RKO (cell line): ENCODE measurements at regions not wholly inside any gene's neighbourhood (a gene's known extent, or its start where the extent isn't known, plus 50 kb on each side); places are given as distances from the start of the nearest gene placed in this dataset.

Source experiments
- DNase-seq: peaks from one replicate; pipeline ENCODE4 v3.0.0-alpha.2; 2016; ENCODE audit warnings: low spot score

DNA sequence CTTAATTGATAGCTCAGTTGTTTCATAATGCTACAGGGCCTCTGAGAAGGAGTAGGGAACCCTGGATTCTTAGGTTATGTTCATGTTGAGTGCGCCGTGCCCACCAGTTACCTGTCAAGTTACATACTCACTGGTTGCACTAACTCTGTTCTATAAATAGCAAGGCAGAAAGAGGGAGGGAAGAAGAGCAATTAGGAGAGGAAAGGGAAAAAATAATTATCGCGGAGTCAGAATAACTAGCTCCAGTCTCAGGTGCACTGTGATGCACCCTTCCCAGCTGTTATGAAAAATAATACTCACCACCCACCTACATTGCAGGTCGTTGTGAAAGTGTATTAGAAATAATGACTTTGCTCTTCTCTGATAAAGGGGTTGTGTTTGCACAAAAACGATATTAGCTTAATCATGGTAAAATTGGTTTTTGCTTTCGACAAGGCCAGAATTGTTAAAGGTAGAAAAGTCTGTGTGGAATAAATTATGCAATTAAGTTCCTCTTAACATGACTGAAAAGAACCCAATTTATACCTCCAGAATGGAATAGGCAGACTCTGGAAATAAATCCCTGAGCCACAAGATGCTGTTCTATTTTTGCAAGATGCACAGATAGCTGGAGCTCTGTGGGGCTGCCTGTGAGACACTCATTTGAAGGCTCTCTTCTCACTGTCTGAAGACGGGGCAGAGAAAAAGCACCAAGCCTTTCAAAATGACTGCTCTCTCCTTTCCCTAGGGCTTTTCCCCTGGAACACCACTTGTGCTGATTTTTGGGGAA is 137.6 kb upstream of the PITRM1 start:
- DNase-seq: no peak

DNA sequence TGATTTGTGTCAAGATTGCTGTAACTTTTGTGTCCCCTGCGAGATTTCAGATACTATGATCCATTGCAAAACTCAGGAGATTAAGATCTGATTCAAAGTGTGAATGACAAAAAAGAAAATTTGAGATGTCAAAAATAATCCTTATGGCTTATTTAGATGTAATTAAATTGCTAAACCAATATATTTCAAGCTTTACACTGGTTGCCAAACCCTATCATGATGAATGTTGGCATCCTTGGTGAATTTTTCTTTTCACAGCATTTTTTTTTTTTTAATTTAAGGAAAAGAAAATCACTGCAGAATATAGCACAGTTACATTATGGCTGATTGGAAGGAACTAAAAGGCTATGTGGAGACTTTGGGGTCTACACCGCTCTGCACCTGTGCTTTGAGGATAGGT is 133.5 kb upstream of the PITRM1 start:
- DNase-seq: no peak

DNA sequence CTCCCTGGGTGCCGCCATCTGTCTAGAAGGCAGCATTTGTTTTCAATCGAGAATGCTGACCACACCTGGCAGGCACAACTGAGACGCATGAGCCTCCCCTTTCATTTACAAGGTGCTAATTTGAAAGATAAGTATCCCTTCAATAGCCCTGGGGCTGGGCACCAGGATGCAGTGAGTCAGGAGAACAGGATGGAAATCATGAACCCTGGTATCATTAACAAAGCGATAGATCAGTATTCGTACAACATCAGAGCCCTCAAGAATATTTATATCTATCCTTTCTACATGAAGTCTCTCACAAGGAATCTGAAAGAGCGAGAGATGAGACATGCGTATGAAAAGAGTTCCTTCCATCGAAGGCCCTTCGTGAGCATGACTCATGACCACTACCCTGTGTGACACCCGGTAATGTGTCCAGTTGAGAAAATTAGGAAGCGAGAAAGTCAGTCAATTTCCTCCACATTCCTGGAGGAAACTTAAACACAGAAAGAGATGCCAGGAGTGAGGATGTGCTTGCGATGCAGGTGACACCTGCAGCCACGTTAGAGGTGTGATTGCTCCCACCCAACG is 123.1 kb upstream of the PITRM1 start:
- no peak for DNase-seq

DNA sequence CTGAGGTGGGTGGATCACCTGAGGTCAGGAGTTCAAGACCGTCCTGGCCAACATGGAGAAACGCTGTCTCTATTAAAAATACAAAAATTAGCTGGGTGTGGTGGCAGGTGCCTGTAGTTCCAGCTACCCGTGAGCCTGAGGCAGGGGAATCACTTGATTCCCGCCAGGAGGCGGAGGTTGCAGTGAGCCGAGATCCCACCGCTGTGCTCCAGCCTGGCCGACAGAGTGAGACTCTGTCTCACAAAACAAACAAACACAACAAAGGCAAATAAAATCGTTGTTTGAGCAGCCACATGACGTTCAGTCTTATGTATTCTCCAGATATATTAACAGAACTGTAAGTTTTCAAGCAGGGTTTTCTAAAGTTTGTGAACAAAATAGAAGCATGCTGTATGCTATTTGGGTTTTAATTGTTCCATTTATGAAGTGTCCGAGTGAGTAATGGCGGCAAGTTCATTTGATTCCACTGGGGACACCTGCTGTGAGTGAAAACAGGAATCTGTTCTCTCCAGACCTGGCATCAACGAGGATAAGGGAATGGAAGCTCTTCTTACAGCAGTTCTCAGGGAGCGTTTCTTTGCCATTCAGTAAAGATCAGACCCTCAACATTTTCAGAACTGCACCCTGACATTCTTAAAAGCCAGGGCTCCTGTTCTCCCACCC is 122.5 kb upstream of the PITRM1 start:
- no peak for DNase-seq

DNA sequence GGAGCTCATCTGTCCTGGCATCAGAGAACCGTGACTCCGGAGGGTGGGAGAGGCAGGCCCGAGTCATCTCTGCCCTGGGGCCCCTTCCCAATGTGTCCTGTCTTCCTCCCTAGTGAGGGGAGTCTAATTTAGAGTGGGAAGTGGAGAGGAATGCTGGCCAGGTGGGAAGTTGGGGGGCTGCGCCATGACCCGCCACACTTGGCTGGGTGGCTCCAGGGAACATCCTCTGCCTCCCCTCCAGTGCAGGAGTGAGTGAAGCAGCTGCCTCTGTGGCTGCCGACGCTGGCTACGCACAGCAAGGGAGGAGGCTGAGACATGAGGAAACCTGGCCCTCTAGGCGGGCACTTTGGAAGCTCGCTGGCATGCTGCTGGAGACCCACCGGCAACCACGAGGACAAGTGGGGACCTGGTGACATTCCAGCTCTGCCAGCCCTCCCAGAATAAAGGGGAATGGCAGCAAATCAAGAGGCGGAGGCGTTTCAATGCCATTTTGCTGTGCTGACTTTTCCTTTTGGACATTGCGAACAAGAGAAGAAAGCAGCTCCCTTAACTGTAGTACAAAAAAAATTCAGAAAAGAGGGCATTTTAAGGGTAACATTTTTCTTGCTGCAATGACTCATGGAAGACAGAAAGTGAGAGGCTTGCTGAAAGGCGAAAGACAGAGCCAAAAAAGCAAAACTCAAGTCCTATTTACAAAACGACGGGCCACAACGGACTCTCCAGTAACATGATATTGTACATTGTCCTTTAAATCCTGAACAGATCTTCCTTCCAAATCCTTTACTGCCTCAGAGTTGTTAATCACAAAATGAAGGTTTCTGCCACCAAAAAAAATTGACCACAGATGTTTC is 121.2 kb upstream of the PITRM1 start:
- DNase-seq: no peak

DNA sequence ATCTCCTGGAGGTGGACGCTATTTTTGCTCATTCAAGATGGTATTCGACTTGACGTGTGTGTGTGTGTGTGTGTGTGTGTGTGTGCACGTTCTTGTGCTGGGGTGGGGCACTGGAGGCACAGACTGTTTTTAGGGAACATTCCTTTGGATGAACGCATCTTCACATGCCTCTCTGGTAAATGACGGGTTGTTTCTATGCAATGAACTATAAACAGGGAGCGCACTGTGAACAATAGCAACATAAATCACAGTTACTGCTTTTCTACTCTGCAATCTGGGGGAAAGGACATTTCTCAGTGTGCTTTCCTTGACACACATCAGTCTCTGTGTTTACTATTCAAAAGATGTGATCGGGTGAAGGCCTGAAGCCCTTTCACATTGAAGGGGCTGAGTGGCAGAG is 120.1 kb upstream of the PITRM1 start:
- DNase-seq: no peak

DNA sequence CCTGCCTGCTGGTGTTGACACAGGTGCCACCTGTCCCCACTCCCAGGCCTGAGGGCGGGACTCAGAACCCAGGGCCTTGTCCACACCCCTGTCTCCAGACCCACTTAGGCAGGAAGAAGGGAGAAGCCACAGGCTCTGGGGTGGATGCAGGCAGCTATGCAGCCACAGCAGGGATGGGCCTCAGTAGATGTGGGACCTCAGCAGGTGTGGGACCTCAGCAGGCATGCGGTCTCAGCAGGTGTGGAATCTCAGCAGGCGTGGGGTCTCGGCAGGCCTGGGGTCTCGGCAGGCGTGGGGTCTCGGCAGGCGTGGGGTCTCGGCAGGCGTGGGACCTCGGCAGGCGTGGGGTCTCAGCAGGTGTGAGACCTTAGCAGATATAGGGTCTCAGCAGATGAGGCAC is 118.0 kb upstream of the PITRM1 start:
- no peak for DNase-seq

DNA sequence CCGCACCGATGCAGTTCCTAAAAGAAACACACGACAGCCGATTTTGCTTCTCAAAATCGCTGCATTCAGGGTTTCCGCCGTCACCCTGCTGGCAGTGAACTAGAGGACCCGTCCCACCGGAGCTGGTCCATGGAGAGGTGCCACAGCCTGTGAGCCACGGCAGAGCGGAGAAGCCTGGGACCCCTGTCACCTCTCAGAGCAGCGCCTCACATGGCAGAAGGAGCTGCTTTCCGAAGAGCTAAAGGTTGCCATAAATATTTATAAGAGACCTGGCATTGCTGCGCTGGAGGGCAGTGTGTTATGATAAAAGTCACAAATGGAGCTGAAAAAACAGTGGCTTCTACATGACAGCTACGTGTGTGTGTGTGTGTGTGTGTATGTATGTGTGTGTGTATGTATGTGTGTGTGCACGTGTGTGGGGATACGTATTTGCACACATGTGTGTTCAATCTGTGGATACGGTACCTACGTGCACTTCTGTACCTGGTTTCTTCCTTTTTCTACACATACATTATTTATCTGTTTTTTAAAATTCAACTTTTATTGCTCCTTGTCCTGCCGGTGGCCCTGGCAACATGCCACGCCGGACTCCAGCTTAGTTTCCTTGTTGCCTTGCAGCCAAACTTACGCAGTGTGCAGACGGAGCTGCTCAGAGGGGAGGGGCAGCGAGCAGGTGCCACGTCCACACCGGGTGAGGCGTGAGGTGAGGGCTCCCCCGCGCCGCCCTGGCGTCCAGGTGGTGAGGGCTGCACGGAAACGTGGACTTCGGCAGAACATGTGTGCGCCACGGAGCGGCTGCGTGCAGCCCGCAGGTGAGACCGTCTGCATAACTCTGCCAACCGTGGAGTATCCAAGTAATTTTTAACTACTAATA is 115.2 kb upstream of the PITRM1 start:
- no peak for DNase-seq

DNA sequence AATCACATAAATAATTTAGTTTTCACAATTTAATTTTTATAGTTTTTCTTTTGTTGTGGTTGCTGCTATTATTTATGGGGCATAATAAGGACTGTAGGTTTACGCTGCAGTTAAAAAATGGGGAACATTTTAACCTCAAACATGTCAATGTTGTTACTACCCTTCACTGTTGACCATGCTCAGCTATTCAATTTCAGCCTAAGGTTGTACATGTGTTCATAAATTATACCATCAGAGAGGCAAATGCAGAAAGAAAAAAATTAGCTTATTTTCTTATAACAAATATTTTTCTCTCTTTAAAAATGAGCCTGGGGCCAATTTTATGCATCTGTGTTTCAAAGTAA is 110.1 kb upstream of the PITRM1 start:
- DNase-seq: no peak

DNA sequence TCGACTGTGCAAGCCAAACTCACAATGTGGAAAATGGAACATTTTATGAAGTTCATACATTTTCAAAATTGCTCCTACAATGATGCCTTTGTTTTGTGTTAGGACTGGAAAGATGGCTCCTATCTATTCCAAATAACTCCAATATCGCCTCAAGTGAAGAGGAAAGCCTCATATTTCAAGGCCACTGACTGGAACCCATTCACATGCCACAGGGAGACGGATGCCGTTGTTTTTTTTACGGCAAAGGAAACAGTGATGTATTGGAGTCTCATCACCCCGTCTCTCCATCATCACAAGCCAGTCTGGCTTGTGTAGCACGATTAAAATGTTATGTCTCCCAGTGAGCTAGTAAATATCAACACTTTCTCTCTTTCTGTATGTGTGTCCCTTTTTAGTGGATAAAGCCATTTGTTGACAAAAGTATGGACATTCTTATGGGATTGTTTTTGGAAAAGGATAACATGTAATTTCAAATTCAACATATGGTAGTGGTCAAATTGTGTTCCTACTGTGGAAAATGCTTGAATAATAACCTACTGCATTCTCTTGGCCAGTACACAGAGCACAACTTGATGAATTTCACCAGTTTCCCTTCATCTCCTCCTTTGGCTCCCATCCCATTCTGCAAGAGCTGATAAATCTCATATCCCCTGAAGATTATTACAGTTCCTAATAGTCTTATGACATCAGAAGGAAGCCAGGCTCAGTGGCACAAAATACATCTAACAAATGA is 109.5 kb upstream of the PITRM1 start:
- DNase-seq: no peak

DNA sequence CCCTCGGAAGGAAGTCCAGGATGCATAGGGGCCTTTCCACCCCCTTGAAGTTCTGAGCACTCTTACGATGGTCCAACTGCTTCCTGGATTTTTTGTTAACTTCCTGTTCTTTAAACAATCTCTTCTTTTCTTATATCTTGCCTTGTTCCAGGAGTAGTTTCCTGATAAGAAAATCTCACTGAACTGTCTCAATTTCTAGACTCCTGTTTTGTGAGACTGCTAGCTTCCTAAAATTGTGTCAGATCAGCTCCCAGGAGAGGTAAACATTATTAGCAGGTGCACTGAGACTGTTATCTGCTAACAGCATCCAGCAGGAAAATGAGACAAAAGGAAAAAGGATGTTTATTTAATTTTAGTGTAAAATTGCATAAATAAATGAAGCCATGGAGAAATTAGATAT is 106.2 kb upstream of the PITRM1 start:
- no peak for DNase-seq

DNA sequence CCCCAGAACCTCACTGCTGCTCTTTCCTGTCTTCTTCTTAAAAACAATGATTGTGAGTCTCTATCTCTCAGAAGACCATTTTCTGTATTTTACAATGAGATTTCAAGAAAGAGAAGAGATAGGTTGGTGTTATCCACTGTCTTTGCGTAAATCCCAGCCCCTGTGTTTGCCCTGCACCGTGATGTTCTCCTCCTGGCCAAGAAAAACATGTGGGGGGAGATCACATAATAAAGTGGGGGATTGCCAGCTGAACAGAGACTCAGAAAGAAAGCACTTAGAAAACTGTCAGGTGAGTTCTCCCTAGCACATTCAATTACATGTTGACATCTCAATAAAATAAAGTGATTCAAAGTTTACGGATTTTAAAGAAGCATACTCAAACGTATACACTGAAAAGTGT is 105.0 kb upstream of the PITRM1 start:
- DNase-seq: no peak

DNA sequence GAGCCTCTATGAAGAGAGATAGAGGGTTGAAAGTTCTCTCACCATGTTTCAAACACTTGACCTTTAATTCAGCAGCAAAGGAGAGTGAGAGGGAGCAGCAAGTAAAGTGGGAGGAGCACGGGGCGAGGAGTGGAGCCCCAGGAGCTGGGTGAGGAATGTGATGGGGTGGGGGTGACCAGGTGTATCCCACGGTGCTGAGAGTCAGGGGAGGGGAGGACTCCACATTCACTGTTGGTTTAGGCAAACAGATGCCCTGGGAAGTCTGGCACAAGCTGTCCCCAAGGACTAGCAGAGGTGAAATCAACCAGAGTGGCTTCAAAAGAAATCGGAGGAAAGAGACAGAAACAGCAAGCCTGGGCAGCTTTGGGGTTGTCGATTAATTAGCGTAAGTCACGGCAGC is 101.8 kb upstream of the PITRM1 start:
- no peak for DNase-seq

DNA sequence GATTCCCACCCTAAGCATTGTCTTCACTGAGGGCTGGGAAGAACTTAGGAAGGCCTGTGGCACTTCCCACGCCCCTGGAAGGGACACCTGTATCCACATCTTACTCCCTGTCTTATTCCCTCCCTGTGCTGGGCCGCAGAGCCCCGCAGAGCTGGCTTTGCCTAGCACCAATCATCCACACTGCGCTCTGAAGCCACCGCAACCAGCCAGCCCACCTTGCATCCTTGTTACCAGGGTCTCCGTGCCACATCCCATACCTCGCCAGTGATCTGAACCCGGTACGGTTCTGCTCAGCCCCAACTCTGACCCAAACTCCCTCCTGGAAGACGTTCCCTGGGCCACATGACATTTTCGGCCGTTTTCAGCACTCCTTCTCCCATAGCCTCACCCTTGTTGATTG is 101.4 kb upstream of the PITRM1 start:
- DNase-seq: no peak

DNA sequence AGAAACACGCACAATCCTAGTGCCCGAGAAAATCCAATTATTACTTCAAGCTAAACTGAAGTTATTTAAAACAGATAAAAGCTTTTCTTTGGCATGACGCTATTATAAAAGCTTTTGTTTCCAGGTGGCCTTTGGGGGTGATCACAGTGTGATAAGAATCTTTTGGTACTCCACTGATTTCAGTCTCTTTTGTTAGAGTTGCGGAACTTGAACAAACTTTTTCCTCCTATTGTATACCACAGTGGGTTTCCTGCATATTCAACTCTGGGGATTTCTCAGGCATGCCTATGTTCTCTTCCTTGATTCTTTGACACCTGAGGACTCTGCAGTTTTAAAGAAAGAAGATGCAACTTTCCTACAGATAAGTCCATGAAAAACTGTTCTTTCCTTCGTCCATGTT is 99.7 kb upstream of the PITRM1 start:
- DNase-seq: no peak

DNA sequence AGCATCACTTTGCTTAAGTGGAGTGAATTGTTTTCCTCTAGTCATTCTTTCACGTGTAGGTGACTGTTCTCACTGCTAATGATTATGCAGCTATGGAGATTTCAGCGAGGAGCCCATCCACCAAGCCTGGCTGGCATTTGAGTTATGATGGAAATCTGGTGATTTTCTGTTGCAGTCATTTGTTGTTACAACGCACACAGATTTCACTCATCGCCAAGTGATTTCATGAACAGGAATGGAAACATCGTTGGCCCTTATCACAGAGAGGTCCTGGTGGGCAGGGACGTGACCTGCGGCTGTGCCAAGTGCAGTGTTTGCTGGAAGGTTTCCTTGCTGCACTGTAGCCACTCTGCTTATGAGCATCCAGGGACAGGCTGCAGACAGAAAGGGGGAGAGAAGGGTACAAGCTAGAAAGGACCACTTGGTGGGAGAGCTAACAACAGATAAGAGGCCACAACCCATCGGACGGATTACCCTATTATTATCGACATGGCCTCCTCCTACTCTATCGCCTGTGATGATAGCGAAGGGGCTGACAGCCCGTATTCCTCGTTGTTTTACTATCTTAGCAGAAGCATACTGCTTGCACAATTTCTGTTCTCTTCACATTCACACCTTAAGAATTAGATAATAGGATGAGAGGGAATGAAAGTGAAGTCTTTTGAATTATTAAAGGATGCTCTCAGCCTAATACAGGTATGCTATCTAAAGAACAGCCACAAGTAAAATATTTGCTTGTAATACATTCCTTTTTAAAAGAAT is 99.0 kb upstream of the PITRM1 start:
- no peak for DNase-seq

DNA sequence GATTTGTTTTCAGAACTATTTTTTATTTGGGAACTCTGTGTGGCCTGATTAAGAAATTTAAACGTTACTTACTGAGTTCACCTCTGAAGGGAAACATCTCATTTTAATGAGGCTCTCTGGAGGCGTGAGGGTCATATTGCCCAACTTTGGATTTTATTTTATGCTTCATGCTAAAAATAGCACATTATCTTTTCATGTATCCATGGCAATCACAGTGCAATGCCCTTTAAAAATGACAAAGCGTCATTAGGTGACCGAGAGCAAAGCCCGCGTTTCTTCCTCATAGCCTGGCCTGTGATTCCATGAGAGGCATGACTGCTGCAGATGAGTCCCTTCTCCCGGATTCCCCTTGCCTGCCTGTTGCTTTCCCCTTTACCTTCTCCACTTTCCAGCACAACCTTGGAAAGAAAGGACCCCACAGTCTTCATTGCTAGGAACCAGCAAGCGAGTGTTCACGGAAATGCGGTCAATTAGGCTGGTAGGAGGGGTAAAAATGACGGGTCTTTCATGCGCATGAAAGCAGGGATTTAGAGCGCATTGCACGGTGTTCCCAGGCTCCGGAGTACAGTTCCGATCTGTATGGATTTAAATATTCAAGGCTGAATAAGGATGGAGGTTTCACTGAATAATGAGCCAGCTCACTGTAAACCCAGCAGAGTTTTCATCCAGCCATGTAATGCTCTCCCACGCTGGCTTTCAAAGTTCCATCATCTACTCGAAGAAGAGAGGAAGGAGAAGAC is 98.2 kb upstream of the PITRM1 start:
- DNase-seq: no peak

DNA sequence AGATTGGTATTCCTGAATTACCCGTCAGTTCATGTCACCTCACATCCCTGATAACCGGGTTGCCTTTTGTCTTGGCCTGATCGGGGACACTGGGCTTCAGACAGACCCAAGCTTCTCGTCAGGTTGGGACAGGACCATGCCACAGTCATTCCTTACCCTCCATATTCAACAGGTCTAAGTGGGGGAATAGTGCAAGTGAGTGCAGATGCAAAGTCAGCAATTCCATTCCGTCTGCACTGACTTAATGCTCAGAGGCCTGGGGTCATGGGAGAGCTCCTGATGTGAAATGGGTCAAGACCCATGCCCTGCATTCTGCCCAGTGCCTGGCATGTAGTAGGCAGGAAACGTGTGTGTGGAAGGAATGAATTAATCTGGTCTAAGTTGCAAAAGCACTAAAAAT is 95.4 kb upstream of the PITRM1 start:
- no peak for DNase-seq

DNA sequence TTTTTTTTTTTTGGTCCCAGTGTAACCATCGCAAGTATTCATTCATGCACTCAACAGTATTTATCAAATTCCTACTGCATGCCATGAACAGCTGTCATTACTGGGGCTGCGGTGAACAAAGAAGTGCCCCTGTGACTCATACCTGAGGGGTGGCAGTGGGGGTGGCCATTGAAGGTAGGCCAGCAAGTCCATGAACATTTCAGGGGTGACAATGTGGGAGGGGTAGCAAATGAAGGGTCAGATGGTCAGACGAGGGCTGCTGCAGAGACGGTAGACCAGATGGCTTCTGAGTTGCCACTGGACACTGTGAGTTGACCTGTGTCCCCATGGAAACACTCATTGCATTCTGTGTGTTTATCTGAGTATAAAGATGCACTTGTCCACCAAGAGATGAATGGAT is 92.5 kb upstream of the PITRM1 start:
- DNase-seq: no peak
